GM12878 (cell line): ENCODE measurements at regions not wholly inside any gene's neighbourhood (a gene's known extent, or its start where the extent isn't known, plus 50 kb on each side); places are given as distances from the start of the nearest gene placed in this dataset.

Experiments used
- CBFB ChIP-seq: IDR thresholded peaks from 2 replicates; pipeline ENCODE4 v1.6.1; 2016; ENCODE audit warnings: antibody characterized with exemption, low read depth
- CBX5 ChIP-seq: sonication (generic); IDR thresholded peaks from 2 replicates; pipeline ENCODE4 v1.6.1; 2016; ENCODE audit warnings: low read depth, moderate library complexity, mild to moderate bottlenecking, inconsistent platforms
- CHD4 ChIP-seq: fragments of 200-600 bp; sonication (generic); IDR thresholded peaks from 2 replicates; pipeline ENCODE4 v1.6.1; 2016; ENCODE audit warnings: mild to moderate bottlenecking
- CREB1 ChIP-seq: IDR thresholded peaks from 2 replicates; pipeline ENCODE4 v1.6.1; 2012; ENCODE audit warnings: low read depth, mild to moderate bottlenecking, inconsistent platforms
- CTCF ChIP-seq, 3 experiments: IDR thresholded peaks in 2 of 3; conservative IDR thresholded peaks in 1 of 3; 2 replicates each; pipeline ENCODE4 v1.5.1; 2011; ENCODE audit warnings: low read depth in 3 of 3, low read length in 3 of 3, mild to moderate bottlenecking in 3 of 3, control low read depth in 2 of 3, moderate library complexity in 2 of 3, inconsistent platforms in 1 of 3, mixed read lengths in 1 of 3; ENCODE audit not compliant: control insufficient read depth in 2 of 3, insufficient read depth in 1 of 3; ENCODE audit errors: extremely low read depth in 1 of 3
- E2F8 ChIP-seq: fragments of 450-650 bp; IDR thresholded peaks from 2 replicates; pipeline ENCODE4 v1.6.1; 2018; ENCODE audit warnings: mild to moderate bottlenecking, low read depth, moderate library complexity; ENCODE audit not compliant: partially characterized antibody
- EP300 ChIP-seq, 2 experiments: fragments of 150-350 bp in 1 of 2; IDR thresholded peaks; 2 replicates each; pipeline ENCODE4 v1.6.1; 2011 to 2012; ENCODE audit warnings: low read depth in 2 of 2, low read length in 2 of 2, borderline replicate concordance in 1 of 2, improper control_type of control experiment in 1 of 2, inconsistent platforms in 1 of 2; ENCODE audit not compliant: control insufficient read depth in 1 of 2
- ESRRA ChIP-seq: IDR thresholded peaks from 2 replicates; pipeline ENCODE4 v1.6.1; 2012; ENCODE audit warnings: mild to moderate bottlenecking, low read length, improper control_type of control experiment
- FOXM1 ChIP-seq: IDR thresholded peaks from 2 replicates; pipeline ENCODE4 v1.6.1; 2012; ENCODE audit warnings: low read depth, mild to moderate bottlenecking, inconsistent platforms, low read length, moderate library complexity
- MAX ChIP-seq: IDR thresholded peaks from 2 replicates; pipeline ENCODE4 v1.6.1; 2012; ENCODE audit warnings: low read depth, low read length, improper control_type of control experiment
- POLR2AphosphoS5 ChIP-seq: IDR thresholded peaks from 2 replicates; pipeline ENCODE4 v1.6.1; 2011; ENCODE audit warnings: mild to moderate bottlenecking, low read length, inconsistent platforms
- RAD21 ChIP-seq: IDR thresholded peaks from 2 replicates; pipeline ENCODE4 v1.6.1; 2011; ENCODE audit warnings: mild to moderate bottlenecking, low read depth, low read length, moderate library complexity; ENCODE audit not compliant: insufficient read depth
- SREBF1 ChIP-seq: IDR thresholded peaks from 2 replicates; pipeline ENCODE4 v1.6.1; 2012; ENCODE audit warnings: mild to moderate bottlenecking, low read length
- TAF1 ChIP-seq: IDR thresholded peaks from 2 replicates; pipeline ENCODE4 v1.6.1; 2011; ENCODE audit warnings: mild to moderate bottlenecking, low read depth, low read length, borderline replicate concordance

- TF ChIP-seq SREBF1: no peak
- TF ChIP-seq CHD4: no peak
- no peak for TF ChIP-seq CBX5
- TF ChIP-seq POLR2AphosphoS5: no peak
- no peak for TF ChIP-seq CTCF (IDR thresholded peaks at IDR 0.05 in 2 of 3, conservative IDR thresholded peaks at IDR 0.05 in 1 of 3; ENCODE audit: control insufficient read depth in 2 of 3, extremely low read depth in 1 of 3, insufficient read depth in 1 of 3, low read depth in 3 of 3, low read length in 3 of 3)
- TF ChIP-seq RAD21: no peak
- no peak for TF ChIP-seq E2F8
- TF ChIP-seq EP300 (IDR thresholded peaks at IDR 0.05; ENCODE audit: borderline replicate concordance in 1 of 2, control insufficient read depth in 1 of 2, low read depth in 2 of 2, low read length in 2 of 2): no peak
- TF ChIP-seq MAX: no peak
- no peak for TF ChIP-seq CREB1
- TF ChIP-seq ESRRA: no peak
- no peak for TF ChIP-seq TAF1
- TF ChIP-seq CBFB: no peak
- no peak for TF ChIP-seq FOXM1
Measured at GRCh38 chr20:39146394-39146793, 184.2 kb downstream of the DHX35 start.
